ENCODE measurements at regions not wholly inside any gene's neighbourhood (a gene's known extent, or its start where the extent isn't known, plus 50 kb on each side); places are given as distances from the start of the nearest gene placed in this dataset.

DNA sequence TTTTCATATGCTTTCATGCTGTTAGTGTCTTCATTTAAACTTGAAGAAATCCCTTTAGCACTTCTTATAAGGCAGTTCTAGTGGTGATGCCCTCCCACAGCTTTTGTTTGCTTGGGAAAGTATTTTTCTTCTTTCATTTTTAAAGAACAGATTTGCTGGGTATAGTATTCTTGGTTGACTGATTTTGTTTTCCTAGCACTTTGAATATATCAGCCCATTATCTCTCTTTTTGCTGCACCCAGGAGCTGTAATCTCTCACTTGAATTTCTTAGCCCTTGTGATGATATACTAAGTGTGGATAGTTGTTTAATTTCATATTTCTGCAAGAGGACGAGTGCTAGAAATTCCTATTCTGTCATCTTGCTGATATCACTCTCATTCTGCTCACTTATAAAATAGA lies 283.7 kb downstream of the GPAT3 start:
- no peak for TF ChIP-seq POLR2AphosphoS5 (IDR thresholded peaks at IDR 0.05; ENCODE audit: low read depth)
- TF ChIP-seq, protein P1, sequence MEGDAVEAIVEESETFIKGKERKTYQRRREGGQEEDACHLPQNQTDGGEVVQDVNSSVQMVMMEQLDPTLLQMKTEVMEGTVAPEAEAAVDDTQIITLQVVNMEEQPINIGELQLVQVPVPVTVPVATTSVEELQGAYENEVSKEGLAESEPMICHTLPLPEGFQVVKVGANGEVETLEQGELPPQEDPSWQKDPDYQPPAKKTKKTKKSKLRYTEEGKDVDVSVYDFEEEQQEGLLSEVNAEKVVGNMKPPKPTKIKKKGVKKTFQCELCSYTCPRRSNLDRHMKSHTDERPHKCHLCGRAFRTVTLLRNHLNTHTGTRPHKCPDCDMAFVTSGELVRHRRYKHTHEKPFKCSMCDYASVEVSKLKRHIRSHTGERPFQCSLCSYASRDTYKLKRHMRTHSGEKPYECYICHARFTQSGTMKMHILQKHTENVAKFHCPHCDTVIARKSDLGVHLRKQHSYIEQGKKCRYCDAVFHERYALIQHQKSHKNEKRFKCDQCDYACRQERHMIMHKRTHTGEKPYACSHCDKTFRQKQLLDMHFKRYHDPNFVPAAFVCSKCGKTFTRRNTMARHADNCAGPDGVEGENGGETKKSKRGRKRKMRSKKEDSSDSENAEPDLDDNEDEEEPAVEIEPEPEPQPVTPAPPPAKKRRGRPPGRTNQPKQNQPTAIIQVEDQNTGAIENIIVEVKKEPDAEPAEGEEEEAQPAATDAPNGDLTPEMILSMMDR (conservative IDR thresholded peaks at IDR 0.05; ENCODE audit: low read depth in 2 of 2) = no peak
- TF ChIP-seq EZH2 (IDR thresholded peaks at IDR 0.05; ENCODE audit: low read depth, unreplicated experiment) = no peak
- no peak for TF ChIP-seq EZH2phosphoT487 (IDR thresholded peaks at IDR 0.05; ENCODE audit: unreplicated experiment)
- no peak for TF ChIP-seq CREB1 (CRISPR knock-in tag; IDR thresholded peaks at IDR 0.05; ENCODE audit: low read depth)
- TF ChIP-seq, protein P2, sequence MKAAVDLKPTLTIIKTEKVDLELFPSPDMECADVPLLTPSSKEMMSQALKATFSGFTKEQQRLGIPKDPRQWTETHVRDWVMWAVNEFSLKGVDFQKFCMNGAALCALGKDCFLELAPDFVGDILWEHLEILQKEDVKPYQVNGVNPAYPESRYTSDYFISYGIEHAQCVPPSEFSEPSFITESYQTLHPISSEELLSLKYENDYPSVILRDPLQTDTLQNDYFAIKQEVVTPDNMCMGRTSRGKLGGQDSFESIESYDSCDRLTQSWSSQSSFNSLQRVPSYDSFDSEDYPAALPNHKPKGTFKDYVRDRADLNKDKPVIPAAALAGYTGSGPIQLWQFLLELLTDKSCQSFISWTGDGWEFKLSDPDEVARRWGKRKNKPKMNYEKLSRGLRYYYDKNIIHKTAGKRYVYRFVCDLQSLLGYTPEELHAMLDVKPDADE (IDR thresholded peaks at IDR 0.05) = no peak
- no peak for TF ChIP-seq NANOG (IDR thresholded peaks at IDR 0.05; ENCODE audit: borderline replicate concordance)
- TF ChIP-seq REST (IDR thresholded peaks at IDR 0.05; ENCODE audit: unreplicated experiment) = no peak
- no peak for TF ChIP-seq ZNF331 (CRISPR knock-in tag; IDR thresholded peaks at IDR 0.05; ENCODE audit: low read depth)

Measured in GM23338 (cell line).